Body of pancreas (tissue), 4 donors: ENCODE measurements at regions not wholly inside any gene's neighbourhood (a gene's known extent, or its start where the extent isn't known, plus 50 kb on each side); places are given as distances from the start of the nearest gene placed in this dataset.

Experiments used
- CTCF ChIP-seq, 7 experiments: fragments of 450-650 bp in 4 of 7; fragments of 200-600 bp in 3 of 7; sonication (generic) in 3 of 7; IDR thresholded peaks; one replicate each; pipeline ENCODE4 v1.5.1; 2016 to 2019; ENCODE audit warnings: antibody characterized with exemption in 7 of 7
- POLR2A ChIP-seq, 3 donors: fragments of 450-650 bp; IDR thresholded peaks; one replicate each; pipeline ENCODE4 v1.6.1; 2016; ENCODE audit warnings: antibody characterized with exemption in 3 of 3, mild to moderate bottlenecking in 2 of 3

- TF ChIP-seq POLR2A (IDR thresholded peaks at IDR 0.05) (no peak), CTCF (IDR thresholded peaks at IDR 0.05) (no peak)
Observed at GRCh38 chr1:112284796-112285195, 111.2 kb upstream of the CTTNBP2NL start.
